Smooth muscle cell of the brain vasculature (primary cell): ENCODE measurements at regions not wholly inside any gene's neighbourhood (a gene's known extent, or its start where the extent isn't known, plus 50 kb on each side); places are given as distances from the start of the nearest gene placed in this dataset.

ENCODE experiments used
- DNase-seq: peaks from one replicate; pipeline ENCODE4 v3.0.0-alpha.2; 2012; ENCODE audit warnings: low read depth, low spot score

DNA sequence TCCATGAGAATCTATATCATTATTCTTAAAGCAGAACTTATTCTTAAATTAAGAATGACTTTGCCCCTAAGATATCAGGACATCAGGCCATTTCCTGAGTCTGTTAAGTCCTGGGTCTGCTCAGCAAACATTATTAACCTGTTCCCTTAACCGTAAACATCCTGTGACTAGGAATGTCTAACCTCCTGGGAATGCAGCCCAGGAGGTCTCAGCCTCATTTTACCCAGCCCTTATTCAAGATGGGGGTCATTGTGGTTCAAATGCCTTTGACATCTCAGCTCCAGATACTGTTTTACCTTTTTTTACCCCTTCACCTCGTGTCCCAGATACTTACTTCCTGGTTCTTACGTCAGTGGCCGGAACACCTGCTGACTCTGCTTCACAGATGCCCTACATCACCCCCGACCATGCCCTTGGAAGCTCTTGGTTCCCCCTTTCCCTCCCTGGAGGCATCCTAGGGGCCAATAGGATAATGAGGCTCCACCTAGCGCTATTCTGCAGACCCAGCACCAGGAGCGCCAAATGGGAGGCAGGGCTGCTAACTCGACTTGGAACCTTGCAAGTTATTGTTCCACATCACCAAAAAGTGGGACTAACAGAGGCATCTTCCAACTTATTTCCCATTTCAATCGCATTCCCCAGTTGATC is 182.5 kb downstream of the MED10 start:
- DNase-seq, result no peak

DNA sequence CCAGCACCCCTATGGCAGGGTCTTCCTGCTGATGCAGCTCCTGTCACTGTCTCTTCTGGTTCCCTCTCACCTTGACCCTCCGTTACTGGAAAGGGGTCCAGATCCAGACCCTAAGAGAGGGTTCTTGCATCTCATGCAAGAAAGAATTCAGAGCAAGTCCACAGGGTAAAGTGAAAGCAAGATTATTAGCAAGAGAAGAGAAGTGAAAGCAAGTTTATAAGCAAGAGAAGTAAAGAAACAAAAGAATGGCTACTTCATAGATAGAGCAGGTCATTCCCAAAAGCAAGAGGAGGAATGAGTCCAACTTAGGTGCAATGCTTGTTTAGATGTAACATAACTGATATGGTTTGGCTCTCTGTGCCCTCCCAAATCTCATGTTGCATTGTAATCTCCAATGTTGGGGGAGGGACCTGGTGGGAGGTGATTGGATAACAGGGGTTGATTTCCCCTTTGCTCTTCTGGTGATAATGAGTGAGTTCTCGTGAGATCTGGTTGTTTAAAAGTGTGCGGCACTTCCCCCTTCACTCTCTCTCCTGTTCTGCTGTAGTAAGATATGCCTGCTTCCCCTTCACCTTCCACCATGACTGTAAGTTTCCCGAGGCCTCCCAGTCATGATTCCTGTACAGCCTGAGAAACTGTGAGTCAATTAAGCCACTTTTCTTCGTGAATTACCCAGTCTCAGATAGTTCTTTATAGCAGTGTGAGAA is 183.3 kb downstream of the MED10 start:
- DNase-seq, result no peak

DNA sequence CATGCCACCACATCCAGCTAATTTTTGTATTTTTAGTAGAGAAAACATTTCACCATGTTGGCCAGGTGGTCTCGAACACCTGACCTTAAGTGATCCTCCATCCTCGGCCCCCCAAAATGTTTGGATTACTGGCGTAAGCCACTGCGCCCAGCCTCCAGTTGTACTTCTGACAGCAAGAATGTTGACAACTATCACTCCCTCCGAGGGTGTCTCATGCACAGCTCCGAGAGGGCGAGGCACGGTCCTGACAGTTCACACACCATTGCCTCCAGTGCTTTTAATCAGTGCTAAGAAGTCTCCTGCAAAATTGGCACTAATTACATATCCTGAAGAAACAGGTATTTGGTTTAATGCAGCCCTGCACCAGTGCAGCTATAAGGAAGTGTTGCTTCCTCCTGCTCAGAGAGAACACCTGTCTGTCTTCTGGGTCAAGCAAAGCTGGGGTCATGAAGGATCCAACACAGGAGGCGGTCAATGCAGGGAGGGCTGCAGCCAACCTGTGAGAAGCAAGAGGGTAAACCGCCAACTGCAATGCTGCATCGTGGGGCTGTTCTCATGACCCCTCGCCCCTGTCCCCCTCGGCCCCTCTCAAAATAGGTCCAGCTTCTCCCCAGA is 184.0 kb downstream of the MED10 start:
- DNase-seq, result no peak

DNA sequence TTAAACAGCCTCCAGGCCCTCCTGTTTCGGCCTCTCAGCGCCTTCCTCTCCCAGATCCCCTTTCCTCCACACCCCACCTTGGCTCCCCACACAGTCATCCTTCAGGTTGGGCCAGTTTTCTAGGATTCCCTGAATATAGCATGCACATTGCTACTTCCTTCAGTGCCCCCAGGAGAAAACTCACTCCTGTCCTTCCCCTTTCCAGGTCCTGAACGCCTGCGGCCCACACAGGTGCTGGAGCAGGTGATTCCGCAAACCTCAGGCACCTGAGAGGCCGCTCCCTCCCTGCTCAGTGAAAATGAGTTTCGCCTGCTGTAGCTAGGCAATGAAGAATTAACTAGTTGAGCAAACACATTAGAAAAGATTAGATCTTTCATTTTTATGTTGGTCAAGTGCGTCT is 185.0 kb downstream of the MED10 start:
- DNase-seq, result no peak

DNA sequence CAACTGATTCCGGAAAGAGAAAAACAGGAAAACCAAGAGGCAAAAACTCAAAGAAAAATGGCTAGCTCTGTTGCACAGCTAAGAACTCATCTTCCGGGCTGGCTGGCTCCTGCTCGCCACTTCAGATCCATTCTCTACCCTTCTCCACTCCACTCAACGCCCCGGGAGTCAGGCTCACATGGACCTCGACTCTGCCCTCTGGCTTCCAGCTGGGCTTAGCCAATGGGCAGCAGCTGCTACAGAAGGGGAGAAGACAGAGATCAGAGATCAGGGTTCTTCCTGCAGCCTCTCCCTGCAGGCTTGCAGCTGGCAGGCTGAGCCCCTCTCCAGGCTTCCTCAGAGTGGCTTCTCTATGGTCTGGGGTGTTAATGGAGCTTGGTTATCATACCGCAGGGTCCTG is 187.5 kb downstream of the MED10 start:
- DNase-seq, result no peak

DNA sequence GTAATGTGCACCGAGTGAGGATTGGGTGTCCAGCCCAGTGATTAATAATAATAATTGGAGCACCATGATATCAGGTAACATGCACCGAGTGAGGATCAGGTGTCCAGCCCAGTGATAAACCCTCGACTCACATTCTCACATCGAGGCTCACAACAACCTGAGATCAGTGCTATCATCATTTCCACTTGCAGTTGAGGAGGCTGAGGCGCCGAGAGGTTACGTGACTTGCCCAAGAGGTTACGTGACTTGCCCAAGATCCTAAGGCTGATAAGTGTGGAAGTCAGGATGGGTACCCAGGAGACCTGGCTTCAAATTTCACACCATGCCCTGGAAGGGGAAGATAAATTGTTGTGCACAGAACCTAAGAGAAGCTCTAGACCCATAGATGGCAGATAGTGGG is 189.4 kb downstream of the MED10 start:
- no peak for DNase-seq

DNA sequence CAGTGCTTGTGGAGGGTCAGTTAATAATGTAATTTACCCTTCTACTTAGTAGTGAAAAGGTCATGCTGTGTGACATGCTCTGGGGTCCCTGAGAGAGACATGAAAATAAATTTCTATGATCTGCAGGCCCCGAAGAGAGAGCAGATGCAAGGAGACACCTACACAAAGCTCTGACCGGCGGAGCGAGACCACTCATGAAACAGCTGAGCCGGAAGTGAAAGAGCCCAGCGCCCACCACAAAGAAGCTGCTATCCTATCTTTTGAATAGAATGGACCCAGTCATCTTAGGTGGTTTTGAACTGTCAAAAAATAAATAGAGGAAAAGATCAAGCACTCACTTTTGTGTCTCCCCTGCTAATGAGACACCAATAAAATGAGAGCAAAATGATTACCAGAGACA is 190.0 kb downstream of the MED10 start:
- no peak for DNase-seq

DNA sequence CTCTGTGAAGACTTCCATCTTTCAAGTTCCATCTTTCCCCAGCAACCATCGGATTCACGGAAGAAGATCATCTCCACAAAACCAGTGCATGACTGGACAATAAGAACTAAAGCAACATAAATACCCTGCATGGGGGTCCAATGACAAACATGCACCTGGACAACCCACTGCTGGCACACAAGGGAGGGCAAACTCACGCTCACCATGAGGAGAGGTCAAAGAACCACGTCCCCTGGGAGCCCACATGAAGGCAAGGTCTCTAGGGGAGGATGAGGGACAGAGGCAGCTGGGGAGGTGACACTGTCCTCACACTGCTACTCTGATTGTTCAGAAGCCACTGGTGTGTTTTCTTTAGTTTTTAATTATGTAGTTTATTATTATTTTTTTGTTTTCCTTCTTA is 190.8 kb downstream of the MED10 start:
- no peak for DNase-seq

DNA sequence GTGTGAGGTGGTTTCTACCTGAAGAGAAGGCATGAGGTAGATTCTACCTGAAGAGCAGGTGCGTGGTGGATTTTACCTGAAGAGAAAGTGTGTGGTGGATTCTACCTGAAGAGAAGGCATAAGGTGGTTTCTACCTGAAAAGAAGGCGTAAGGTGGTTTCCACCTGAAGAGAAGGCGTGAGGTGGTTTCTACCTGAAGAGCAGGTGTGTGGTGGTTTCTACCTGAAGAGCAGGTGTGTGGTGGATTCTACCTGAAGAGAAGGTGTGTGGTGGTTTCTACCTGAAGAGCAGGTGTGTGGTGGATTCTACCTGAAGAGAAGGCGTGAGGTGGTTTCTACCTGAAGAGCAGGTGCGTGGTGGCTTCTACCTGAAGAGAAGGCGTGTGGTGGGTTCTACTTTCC is 192.8 kb downstream of the MED10 start:
- DNase-seq, result no peak

DNA sequence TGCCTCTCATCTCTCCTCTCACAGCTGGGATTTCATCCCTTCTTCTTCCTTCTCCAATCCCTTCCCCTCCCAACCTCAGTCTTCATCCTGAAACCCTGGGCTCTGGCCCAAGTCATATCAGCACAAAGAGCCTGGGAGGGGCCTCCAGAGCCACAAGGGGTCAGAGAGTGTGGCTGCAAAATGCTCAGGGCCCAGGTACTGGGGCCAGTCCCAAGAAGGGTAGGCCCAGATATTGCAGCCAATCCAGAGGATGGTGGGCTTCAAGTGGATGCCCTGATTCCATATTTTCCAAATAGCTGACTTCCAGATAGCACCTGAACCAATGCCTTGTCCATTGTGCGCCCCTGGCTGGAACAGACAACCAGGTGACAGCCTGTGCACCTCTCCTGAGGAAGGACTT is 193.9 kb downstream of the MED10 start:
- DNase-seq, result no peak

DNA sequence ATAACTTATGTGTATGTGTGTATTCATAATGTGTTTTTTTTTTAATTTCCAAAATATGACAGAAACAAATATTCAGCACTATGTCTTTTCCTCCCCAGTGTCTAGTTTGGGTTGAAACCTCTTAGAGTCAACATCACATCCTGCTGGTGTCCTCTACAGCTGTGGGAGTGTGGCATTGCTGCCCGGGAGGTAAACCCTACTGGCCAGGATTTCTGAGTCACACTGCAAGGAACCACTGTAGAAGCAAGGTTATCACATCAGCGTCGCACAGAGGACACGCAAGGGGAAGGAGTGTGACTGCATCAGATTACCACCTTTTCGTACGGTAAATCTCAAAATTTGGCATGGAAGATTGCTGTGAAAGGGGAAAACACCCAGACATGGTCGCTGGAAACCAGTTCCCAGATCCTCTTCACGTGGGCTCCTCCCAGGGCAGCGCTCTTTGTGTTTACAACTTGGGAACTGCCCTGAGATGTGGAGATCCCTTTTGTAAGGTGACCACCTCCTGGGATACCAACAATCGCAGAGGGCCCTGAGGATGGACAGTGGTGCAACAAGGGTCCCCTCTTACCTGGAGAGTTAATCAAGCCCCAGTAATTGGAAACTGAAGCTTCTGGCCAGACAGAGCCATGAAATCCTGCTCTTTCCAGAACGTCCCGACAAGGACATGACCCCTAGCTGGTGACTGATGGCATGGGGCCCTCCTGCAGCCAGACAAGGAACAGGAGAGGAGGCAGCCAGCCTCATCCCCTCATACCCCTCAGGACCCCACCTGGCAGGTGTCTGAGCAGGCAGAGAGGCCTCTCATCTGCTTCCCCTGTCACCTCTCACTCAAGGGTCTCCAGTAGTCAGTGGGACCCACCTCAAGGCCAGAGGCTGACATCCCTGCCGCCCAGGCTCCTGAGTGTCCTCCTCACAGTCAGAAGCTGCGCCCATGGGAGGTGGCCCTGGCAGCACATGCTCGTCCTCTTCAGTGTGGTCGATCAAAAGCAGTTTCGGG is 194.7 kb downstream of the MED10 start:
- no peak for DNase-seq

DNA sequence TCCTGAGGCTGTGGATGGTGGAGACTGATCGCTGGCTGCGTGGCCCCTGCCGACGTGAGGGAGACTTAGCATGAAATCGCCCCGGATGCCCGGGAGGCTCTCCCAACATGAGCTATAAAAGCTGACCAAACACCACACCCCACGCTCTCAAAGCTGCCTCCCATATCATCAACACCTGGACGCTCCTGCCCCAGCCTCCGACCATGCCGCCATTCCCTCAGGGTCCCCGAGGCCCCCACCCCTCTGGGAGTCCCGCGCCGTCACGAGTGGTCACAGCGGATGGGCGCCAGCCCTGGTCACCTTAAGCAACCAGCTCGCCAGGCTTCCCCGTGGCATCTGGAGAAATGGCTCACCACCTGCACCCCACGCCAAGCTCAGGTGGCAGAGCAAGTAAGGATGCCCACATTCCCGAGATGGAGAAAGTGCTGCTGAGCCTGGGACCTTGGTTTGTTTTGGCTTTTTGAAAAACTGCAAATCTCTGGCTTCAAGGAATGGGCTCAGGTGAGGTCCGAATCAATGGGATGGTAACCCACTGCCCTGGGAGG is 196.0 kb downstream of the MED10 start:
- no peak for DNase-seq

DNA sequence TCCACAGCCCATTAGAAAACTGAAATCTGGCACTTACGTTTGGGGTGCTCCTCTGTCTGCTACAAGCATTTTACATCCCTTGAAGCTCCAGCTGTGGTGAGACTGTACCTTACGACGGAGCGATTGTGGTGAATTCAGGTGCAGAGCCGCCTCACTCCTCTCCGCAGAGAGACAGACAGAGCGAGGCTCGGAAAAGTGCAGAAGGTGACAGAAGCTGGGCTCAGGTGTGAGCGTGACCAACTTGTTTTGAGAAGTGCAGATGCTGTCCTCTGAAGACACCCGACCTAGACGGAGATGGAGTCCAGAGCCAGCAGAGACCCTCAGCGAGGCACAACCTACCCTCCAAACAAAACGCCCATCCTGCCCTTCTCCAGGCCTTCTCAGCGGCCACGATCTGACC is 196.5 kb downstream of the MED10 start:
- no peak for DNase-seq

DNA sequence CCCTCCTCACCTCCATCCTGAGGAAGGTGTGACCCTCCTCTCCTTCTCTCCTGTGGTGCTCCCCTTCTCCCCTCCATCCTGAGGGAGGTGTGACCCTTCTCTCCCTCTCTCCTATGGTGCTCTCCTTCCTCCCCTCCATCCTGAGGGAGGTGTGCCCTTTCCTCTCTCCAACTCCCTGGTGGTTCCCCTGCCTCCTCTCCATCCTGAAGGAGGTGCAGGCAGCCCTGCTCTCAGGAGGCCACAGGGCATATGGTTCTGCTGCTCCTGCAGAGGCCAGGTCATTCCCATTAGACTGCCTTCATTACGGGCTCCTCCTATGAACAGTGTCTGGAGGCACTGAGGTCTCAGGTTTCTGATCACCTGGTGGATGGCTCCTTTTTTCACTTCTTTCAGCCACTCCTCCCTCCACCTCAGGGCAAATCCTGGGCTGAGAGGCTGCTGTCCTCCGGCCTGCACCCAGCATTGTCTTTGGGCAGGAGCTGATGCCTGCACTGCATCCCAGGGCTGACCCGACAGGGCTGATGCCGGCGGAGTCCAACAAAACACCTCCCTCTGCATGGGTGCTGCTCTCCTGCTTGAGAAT is 197.1 kb downstream of the MED10 start:
- no peak for DNase-seq

DNA sequence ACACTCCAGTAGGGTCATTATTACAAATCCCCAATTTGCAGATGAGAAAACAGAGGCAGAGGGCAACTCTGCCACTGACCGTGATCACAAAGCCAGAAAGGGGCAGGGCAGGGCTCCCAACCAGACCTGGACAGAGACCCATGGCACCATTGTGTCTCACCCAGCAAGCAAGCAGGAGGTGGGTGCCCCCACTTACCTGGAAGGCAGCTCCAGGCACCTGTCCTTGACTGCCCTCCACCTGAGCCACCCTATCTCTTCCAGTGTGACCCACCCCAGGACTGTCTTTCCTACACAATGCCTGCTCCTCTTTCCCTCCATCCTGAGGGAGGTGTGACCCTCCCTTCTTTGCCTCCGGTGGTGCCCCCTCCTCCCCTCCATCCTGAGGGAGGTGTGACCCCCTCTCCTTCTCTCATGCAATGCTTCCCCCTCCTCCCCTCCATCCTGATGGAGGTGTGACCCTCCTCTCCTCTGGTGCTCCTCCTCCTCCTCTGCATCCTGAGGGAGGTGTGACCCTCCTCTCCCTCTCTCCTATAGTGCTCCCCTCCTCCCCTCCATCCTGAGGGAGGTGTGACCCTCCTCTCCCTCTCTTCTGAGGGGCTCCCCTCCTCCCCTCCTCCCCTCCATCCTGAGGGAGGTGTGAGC is 198.0 kb downstream of the MED10 start:
- no peak for DNase-seq

DNA sequence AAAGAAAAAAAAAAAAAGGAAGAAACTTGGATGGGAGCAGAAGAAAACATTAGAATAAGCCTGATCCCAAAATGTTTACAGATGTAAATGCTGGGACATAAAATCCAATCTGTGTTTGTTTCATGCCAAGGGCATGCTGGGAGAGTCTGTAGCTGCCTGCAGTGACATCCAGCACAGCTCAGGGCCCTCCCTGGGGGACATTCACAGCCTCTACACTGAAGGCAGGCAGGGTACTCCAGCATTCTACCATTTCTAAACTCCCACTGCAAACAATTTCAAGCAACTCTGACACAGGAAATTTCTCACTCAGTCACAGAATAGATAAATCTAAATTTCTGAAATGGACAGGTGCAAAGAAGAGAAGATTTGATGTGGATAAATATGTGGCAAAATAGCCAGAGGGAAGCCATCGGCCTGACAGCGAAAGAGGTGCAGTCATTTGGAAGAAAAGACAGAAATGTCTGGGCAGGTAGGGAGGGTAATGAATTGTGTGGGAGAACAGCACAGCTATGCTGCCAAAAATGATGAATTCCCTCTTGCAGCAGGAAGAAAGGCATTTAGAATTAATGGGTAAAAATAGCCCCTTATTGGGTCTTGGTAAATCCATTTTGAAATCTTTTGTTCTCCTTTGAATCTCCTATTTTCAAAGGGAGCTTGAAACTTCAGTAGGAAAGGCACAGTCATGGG is 199.4 kb downstream of the MED10 start:
- no peak for DNase-seq

DNA sequence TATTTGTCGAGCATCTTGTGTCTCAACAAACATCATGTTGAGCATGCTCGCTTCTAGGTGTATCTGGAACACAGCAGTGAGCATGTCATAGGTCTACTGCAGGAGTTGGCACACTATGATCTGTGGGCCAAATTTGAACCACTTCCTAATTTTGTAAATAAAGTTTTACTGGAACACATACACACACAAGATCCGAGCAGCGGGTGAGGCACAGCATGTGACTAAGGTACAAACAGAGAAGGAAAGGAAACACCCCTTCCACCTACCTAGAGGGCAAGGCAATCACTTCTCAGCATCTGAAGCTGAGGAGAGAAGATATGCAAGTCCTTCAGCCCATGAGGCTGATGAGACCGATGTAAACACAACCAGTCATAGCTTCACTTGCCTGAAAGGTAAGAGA is 200.4 kb downstream of the MED10 start:
- no peak for DNase-seq

DNA sequence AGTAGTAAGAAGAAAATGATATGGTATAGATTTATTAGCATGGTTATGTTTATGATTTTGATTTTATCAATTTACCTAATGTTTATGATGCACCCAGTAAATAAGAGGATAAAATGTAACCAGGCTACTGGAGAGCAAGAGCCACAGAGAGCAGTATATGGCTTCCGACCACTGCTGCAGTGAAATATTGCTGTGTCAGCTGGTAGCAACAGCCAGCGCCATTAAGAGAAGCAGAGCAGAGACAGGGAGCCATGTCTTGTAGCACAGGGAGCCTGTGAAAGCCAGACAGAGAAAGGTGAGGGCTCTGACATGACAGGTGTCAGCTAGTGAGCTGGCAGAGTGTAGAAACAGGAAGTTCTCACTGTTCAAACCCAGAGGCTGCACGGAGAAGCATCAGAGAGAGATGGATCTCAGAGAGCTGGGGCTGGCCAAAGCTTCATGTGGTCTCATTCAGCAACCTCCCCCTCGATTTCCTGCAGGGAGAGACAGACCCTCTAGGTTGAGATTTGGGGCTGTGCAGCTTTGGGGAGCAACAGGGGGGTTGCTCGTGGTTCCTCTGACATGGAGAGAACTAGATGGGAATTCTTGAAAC is 202.1 kb downstream of the MED10 start:
- no peak for DNase-seq

DNA sequence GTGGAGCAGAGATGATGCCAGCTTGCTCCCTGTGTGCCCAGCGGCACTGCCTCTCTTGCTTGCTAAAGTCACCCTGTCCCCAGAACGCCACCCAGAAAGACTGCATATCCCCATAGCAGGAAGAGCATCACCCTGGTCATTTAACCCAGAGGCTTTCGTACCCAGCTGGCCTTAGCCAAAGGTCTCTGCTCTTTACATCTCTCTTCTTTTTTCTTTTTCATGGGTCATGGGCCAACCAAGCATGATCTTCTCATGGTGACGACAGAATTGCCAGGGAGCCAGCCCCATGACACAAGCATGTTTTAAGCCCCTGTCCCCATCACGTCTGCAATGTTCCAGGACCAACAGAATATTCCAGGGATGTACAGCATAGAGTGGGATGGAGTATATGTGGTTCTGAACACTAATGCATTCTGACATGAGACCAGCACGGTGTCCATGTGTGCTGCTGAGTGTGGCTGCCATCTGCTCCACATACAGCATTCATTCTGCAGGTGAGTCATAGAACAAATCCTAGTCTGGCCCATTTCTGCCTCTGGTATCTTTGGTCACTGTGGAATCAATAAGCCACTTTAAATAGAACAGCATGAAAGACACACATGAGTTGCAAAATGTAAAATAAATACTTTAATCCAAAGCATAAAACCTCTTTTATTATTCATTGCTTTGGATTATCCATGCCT is 203.0 kb downstream of the MED10 start:
- no peak for DNase-seq
